HG03469 (cell line): ENCODE measurements at regions not wholly inside any gene's neighbourhood (a gene's known extent, or its start where the extent isn't known, plus 50 kb on each side); places are given as distances from the start of the nearest gene placed in this dataset.
A peak's percentile ranks its signal among the peaks of the same experiment; 100 is the strongest.

Source experiments
- ATAC-seq: cut with Tn5 transposase; IDR thresholded peaks from one replicate; pipeline ENCODE4 v1.9.1; 2021; ENCODE audit warnings: mild to moderate bottlenecking, moderate library complexity, moderate number of reproducible peaks; ENCODE audit not compliant: unreplicated experiment

- peak; percentile 47 for ATAC-seq
Observed at GRCh38 chr12:92539110-92539749, 163.6 kb upstream of the PLEKHG7 start.

DNA sequence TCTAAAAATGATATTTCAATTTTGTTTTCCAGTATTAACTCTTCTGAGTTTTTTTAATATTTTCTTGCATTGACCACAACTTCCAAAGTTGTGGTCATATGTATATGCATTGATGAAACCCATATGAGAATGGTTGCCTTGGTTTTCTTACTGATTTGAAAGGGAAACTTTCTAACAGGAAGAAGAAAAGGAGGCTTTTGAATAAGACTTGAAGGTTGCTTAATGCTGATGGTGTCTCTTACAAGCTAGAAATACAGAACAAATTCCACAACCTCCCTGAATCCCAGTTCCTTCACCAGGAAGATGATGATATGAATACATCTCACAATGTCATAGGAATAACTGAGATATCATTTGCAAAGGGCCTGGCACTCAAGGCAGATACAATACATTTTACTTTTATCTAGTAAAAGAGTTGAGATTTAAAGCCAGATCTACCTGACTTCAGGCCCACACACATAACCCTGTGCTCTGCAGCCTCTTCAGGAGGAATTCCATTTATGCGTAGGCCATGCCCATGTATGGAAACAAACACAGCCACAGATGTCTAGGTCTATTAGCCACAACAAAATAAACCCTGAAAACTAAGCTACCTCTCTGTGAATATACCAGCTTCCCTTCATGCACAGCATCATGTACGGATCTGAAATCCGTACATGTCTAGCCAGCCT is 165.4 kb upstream of the PLEKHG7 start:
- ATAC-seq, result no peak

GRCh38 chr12:92535961-92536360 is 166.8 kb upstream of the PLEKHG7 start:
- no peak for ATAC-seq

DNA sequence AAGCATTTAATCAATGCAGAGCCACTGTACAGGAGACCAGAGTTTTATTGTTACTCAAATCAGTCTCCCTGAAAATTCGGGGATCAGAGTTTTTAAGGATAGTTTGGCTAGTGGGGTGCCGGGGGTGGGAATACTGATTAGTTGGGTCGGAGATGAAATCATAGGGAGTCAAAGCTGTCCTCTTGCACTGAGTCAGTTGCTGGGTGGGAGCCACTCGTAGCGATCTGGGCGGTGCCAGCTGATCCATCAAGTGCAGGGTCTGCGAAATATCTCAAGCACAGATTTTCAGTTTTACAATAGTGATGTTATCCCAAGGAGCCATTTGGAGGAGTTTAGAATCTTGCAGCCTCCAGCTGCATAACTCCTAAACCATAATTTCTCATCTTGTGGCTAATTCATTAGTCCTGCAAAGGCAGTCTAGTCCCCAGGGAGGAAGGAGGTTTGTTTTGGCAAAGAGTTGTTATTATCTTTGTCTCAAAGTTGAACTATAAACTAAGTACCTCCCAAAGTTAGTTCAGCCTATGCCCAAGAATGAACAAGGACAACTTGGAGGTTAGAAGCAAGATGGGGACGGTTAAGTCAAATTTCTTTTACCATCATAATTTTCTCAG is 169.4 kb upstream of the PLEKHG7 start:
- no peak for ATAC-seq

GRCh38 chr12:92530706-92531105 is 172.1 kb upstream of the PLEKHG7 start:
- ATAC-seq, result no peak

GRCh38 chr12:92529944-92530343 is 172.8 kb upstream of the PLEKHG7 start:
- ATAC-seq, result no peak

DNA sequence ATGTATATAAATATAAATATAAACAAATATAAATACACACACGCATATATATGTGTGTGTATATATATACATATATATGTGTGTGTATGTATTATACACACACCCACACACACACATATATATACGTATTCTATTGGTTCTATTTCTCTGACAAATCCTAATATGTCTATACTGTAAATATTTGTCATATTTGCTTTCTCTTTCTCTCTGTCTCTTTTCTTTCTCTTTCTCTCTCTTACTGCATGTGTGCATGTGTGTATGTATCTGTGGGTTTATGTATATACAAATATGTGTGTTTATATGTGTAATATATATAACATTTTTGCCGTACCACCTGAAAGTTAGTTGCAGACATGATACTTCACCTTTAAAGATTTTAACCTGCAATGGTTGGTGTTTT is 174.2 kb upstream of the PLEKHG7 start:
- ATAC-seq, result no peak

- no peak for ATAC-seq
Observed at GRCh38 chr12:92528097-92528496, 174.7 kb upstream of the PLEKHG7 start.

DNA sequence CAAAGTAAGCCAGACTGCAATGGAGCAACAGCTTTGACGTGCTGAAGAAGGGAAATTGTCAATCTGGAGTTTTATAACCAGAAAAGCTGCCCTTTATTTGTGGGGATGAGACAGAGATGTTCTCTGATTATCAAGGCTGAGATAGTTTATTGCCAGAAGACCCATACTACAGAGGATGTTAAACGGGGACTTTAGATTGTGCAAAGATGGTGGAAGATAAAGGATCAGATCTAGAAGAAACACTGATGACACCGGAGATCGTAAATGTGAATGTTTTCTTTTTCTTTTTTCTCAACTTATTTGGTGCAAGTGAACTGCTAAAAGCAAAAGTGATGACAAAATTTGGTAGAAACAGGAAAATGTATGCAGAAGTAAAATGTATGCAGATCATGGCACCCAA is 178.3 kb upstream of the PLEKHG7 start:
- ATAC-seq, result no peak

DNA sequence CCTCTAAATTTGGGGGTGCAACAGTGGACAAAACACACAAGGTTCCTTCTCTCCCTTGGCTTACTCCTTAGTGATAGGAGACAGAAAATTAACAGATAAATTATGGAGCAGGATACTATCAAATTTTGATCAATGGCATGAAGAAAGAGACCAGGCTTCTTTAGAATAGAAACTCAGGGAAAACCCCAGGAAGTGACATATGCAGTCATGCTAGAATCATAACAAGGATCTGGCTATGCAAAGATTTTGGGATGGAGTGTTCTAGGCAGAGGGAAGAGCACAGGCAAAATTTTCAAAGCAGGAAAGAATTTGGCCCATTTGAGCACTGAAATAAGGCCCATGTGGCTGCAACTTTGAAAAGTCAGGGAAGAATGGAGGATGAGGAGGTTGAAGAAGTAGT is 182.3 kb upstream of the PLEKHG7 start:
- ATAC-seq, result no peak

DNA sequence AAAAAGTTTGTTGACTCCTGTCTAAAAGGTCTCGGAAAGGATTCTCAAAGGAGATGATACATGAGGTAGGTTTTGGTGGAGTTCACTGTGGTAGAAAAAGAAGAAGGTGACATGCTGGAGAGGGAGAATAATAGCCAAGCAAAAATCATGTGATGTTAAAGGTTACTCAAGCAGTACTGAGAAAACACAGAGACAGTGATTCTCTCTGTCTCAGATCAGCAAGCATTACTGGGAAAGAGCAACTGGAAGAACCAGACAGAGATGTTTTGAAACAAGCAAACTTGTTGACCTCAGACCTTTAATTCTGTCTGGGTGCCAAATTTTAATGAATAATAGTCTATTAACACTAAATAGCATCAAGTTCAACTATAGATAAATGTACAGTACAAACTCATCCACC is 183.5 kb upstream of the PLEKHG7 start:
- no peak for ATAC-seq

DNA sequence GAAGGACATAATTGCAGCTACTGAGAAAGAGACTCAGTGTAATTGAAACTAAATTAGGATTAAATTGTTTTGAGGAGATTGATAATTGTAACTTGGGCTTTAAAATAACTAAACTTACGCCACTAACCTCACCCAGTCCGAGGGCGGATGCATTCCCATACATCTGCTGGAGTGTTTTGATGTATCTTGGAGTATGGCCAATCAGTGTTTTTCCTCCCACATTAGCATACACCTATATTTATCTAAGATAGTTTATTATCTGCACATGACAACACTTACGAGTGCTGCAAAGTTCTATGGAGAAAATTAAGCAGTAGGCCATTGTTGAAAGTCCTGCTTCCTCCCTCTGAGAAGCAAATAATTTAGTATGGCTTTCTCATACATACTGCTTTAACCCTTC is 184.7 kb upstream of the PLEKHG7 start:
- no peak for ATAC-seq

DNA sequence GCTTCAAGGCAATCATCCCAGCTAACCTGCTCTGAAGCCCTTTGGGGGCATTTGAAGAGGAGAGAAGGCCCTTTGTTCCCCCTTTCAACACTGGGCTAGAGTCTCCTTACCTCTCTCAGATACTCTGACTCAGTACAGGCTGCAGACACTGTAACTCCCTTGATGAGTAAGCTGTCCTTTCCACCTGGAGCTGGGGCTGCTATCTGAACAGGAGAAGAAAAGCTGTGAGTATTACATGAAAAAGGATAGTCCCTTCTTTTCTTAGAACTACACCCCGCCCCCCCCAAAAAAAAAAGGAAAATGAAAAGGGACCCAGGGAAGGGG is 186.6 kb upstream of the PLEKHG7 start:
- ATAC-seq, result no peak

- ATAC-seq, result no peak
Observed at GRCh38 chr12:92513231-92513730, 189.5 kb upstream of the PLEKHG7 start.

- ATAC-seq, result no peak
Observed at GRCh38 chr12:92511786-92512185, 191.0 kb upstream of the PLEKHG7 start.

GRCh38 chr12:92509156-92509738 is 193.5 kb upstream of the PLEKHG7 start:
- ATAC-seq, result no peak

GRCh38 chr12:92506891-92507290 is 195.9 kb upstream of the PLEKHG7 start:
- no peak for ATAC-seq

DNA sequence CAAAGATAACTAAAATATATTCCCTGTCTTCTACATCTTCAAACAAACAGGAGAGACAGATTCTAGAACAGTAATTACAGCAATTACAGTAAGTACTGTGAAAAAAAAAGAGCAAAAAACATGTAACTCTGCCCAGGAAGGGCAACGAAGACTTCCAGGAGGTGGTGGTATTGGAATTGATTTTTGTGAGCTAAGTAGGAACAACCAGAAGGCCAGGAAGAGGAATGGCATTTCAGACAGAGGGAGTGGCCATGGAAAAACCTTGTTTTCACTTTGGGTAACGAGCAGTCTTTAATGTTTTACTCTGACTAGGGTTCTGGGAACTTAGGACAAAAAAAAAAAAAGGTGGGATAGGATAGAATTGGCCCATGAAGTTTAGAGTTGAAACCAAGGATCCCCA is 196.3 kb upstream of the PLEKHG7 start:
- ATAC-seq, result no peak

DNA sequence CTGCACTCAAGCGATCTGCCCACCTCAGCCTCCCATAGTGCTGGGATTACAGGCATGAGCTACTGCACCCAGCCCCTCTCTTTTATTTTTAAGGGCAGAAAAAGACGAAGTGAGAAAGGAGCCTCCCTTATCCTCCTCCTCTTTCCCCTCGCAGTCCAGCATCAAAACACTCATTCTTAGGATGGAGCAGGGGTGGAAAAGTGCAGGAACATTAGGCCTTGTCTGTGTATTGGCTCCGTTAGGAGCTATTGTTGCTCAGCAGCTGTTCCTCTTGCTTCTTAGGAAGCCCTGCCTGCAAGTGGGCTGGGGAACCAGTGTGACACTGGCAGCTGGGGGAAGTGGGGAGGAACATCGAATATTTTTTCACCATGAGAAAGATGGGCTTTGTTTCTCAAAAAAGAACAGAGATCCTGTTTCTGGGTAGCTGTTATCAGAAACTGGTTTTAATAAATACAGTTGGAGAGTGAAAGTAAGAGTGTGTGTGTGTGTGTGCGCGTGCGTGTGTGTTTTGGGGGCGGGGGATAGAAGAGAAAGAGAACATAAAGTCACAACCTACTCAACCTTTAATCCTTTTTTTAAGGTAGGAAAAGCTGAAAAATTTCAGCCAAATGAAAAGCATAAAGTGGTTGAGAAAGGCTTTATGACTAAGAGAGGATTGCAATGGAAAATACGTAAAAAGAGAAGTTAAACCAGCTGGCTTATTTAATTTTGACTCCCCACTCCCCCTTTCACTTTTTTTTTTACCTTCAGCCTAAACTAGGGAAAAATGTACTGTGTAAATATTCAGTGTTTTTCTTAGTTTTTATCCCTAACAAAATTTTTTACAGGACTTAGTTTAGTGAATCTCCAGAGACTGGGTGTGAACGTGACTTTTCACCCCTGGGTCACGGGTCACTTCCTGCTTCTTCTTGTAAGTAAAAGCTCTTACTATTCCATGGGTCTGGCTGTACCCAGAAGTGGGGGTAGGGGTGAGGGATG is 197.2 kb upstream of the PLEKHG7 start:
- ATAC-seq, result no peak

GRCh38 chr12:92504594-92504981 is 198.2 kb upstream of the PLEKHG7 start:
- ATAC-seq, result no peak
